ENCODE measurements at regions not wholly inside any gene's neighbourhood (a gene's known extent, or its start where the extent isn't known, plus 50 kb on each side); places are given as distances from the start of the nearest gene placed in this dataset.
A peak's percentile ranks its signal among the peaks of the same experiment; 100 is the strongest.

- no peak overlapping the region for H3K27ac ChIP-seq (ENCODE audit: low read depth in 1 of 2, low read length in 1 of 2)
- DNase-seq (peak in 1 of 3 donors; percentile 37), ATAC-seq (ENCODE audit: insufficient read depth, low FRiP score) (no peak)
- WGBS, 2 donors: 78 to 82% methylated on average over 4 of the region's 4 CpGs
- H3K36me3 ChIP-seq (ENCODE audit: control insufficient read depth in 4 of 4, insufficient read depth in 4 of 4, low read length in 4 of 4): no peaks in the 10 kb centered on the region
- no peak for TF ChIP-seq CTCF (IDR thresholded peaks at IDR 0.05; ENCODE audit: control extremely low read depth, extremely low read depth)
- H3K27me3 ChIP-seq (ENCODE audit: control insufficient read depth in 3 of 3, insufficient read depth in 3 of 3, low read length in 2 of 3): no peaks in the 10 kb centered on the region
- H3K4me1 ChIP-seq (ENCODE audit: control insufficient read depth in 5 of 5, insufficient read depth in 5 of 5, low read length in 5 of 5): peaks cover 0 to 2% (median 0%) of the 10 kb centered on the region in 5 donors
- H3K4me3 ChIP-seq: no peak overlapping the region
- H3K9me3 ChIP-seq (ENCODE audit: control insufficient read depth in 4 of 4, insufficient read depth in 3 of 4, low read length in 3 of 4): no peaks in the 10 kb centered on the region
- no peak overlapping the region for H3K9ac ChIP-seq (ENCODE audit: insufficient read depth in 1 of 2, low read length in 2 of 2)
Measured at GRCh38 chr6:2554651-2555260, 196.0 kb downstream of the MYLK4 start.

GRCh38 chr6:2552526-2553154 is 198.1 kb downstream of the MYLK4 start:
- H3K4me3 ChIP-seq: no peak overlapping the region
- H3K9ac ChIP-seq (ENCODE audit: insufficient read depth in 1 of 2, low read length in 2 of 2): no peak overlapping the region
- H3K27ac ChIP-seq (ENCODE audit: low read depth in 1 of 2, low read length in 1 of 2): no peak overlapping the region
- ATAC-seq (ENCODE audit: insufficient read depth, low FRiP score): no peak
- peaks cover 0 to 3% (median 0%) of the 10 kb centered on the region in 5 donors for H3K4me1 ChIP-seq (ENCODE audit: control insufficient read depth in 5 of 5, insufficient read depth in 5 of 5, low read length in 5 of 5)
- no peak for TF ChIP-seq CTCF (IDR thresholded peaks at IDR 0.05; ENCODE audit: control extremely low read depth, extremely low read depth)
- no peaks in the 10 kb centered on the region for H3K27me3 ChIP-seq (ENCODE audit: control insufficient read depth in 3 of 3, insufficient read depth in 3 of 3, low read length in 2 of 3)
- no peaks in the 10 kb centered on the region for H3K9me3 ChIP-seq (ENCODE audit: control insufficient read depth in 4 of 4, insufficient read depth in 3 of 4, low read length in 3 of 4)
- WGBS, 2 donors: 50 to 59% methylated on average over 10 of the region's 10 CpGs
- DNase-seq: no peak
- H3K36me3 ChIP-seq (ENCODE audit: control insufficient read depth in 4 of 4, insufficient read depth in 4 of 4, low read length in 4 of 4): no peaks in the 10 kb centered on the region

- H3K9me3 ChIP-seq (ENCODE audit: control insufficient read depth in 4 of 4, insufficient read depth in 3 of 4, low read length in 3 of 4): peaks cover 0 to 1% (median 0%) of the 10 kb centered on the region in 4 donors
- H3K27me3 ChIP-seq (ENCODE audit: control insufficient read depth in 3 of 3, insufficient read depth in 3 of 3, low read length in 2 of 3): no peaks in the 10 kb centered on the region
- TF ChIP-seq CTCF (IDR thresholded peaks at IDR 0.05; ENCODE audit: control extremely low read depth, extremely low read depth): no peak
- H3K27ac ChIP-seq (ENCODE audit: low read depth in 1 of 2, low read length in 1 of 2): no peak overlapping the region
- no peak for DNase-seq
- no peak for ATAC-seq (ENCODE audit: insufficient read depth, low FRiP score)
- H3K36me3 ChIP-seq (ENCODE audit: control insufficient read depth in 4 of 4, insufficient read depth in 4 of 4, low read length in 4 of 4): no peaks in the 10 kb centered on the region
- 88 to 97% methylated on average over 3 of the region's 3 CpGs for WGBS, 2 donors
- H3K9ac ChIP-seq (ENCODE audit: insufficient read depth in 1 of 2, low read length in 2 of 2): no peak overlapping the region
- no peak overlapping the region for H3K4me3 ChIP-seq
- H3K4me1 ChIP-seq (ENCODE audit: control insufficient read depth in 5 of 5, insufficient read depth in 5 of 5, low read length in 5 of 5): peaks cover 0 to 12% (median 0%) of the 10 kb centered on the region in 5 donors
Measured at GRCh38 chr6:2551705-2552104, 199.0 kb downstream of the MYLK4 start.

Data from lung (tissue), 11 donors.